ENCODE measurements at regions not wholly inside any gene's neighbourhood (a gene's known extent, or its start where the extent isn't known, plus 50 kb on each side); places are given as distances from the start of the nearest gene placed in this dataset.

- Histone ChIP-seq H3K27ac (ENCODE audit: insufficient read depth, low read length) (no peak overlapping the region), H2BK120ac (ENCODE audit: low read depth, low read length) (no peak overlapping the region), H3K36me3 (ENCODE audit: control insufficient read depth, insufficient read depth, low read length) (no peaks in the 10 kb centered on the region), H3K4ac (ENCODE audit: low read depth, low read length) (no peak overlapping the region), H3K23ac (ENCODE audit: low read depth, low read length) (no peak overlapping the region), H4K8ac (ENCODE audit: low read depth in 2 of 2, low read length in 2 of 2) (no peak overlapping the region), H3K9me3 (ENCODE audit: control insufficient read depth, insufficient read depth, low read length) (peaks cover 5% of the 10 kb centered on the region), H2AK9ac (replicated peaks; ENCODE audit: low read depth, low read length, poor library complexity) (no peak overlapping the region), H2BK15ac (ENCODE audit: low read depth, low read length) (no peak overlapping the region), H3K79me1 (ENCODE audit: low read depth in 1 of 2, low read length in 2 of 2) (no peaks in the 10 kb centered on the region), H3K14ac (replicated peaks; ENCODE audit: low read depth, low read length) (no peak overlapping the region), H3K56ac (ENCODE audit: extremely low read depth, insufficient read depth, low read length) (no peak overlapping the region), H4K91ac (ENCODE audit: insufficient read depth, low read depth, low read length) (no peak overlapping the region), H3K9ac (ENCODE audit: low read depth, low read length) (no peak overlapping the region), H2AK5ac (ENCODE audit: low read depth, low read length) (no peak overlapping the region), H3K9me1 (ENCODE audit: insufficient read depth, low read length) (no peaks in the 10 kb centered on the region), H2AFZ (replicated peaks; ENCODE audit: low read length, poor library complexity) (no peak overlapping the region), H4K20me1 (ENCODE audit: insufficient read depth, low read length) (no peaks in the 10 kb centered on the region), H3K4me1 (ENCODE audit: control insufficient read depth, insufficient read depth, low read length) (no peaks in the 10 kb centered on the region), H2BK5ac (ENCODE audit: low read depth, low read length, poor library complexity, severe bottlenecking) (no peak overlapping the region), H3K4me2 (ENCODE audit: low read depth, low read length) (no peak overlapping the region), H3K18ac (ENCODE audit: low read depth, low read length) (no peak overlapping the region), H4K5ac (ENCODE audit: low read depth, low read length) (no peak overlapping the region), H2BK20ac (ENCODE audit: low read depth, low read length) (no peak overlapping the region), H3K27me3 (ENCODE audit: control insufficient read depth, insufficient read depth, low read length) (no peaks in the 10 kb centered on the region), H3K4me3 (ENCODE audit: insufficient read depth, low read depth, low read length) (no peak overlapping the region)
- no peak for ATAC-seq (ENCODE audit: low read depth)
- in situ Hi-C loops (cut with MboI; ENCODE audit: low sequenced_read_pairs) (no loop called here), intact Hi-C loops (cut with micrococcal nuclease) (no loop called here), dilution Hi-C loops (cut with HindIII; ENCODE audit: low sequenced_read_pairs, unreplicated experiment) (no loop called here)
- WGBS, 2 experiments (ENCODE audit: extremely low coverage in 2 of 2, insufficient read length in 1 of 2), result 17% methylated on average over 1 of the region's 7 CpGs; no CpG with 5 or more reads in 1 of the 2 experiments
- BruUV-seq (replicated peaks), result no TSS peak
- TF ChIP-seq, protein P1, sequence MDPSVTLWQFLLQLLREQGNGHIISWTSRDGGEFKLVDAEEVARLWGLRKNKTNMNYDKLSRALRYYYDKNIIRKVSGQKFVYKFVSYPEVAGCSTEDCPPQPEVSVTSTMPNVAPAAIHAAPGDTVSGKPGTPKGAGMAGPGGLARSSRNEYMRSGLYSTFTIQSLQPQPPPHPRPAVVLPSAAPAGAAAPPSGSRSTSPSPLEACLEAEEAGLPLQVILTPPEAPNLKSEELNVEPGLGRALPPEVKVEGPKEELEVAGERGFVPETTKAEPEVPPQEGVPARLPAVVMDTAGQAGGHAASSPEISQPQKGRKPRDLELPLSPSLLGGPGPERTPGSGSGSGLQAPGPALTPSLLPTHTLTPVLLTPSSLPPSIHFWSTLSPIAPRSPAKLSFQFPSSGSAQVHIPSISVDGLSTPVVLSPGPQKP (IDR thresholded peaks at IDR 0.05; ENCODE audit: borderline replicate concordance, low read depth, low read length), result no peak
- no peak for TF ChIP-seq RFX5 (IDR thresholded peaks at IDR 0.05; ENCODE audit: low read depth, low read length)
- TF ChIP-seq, protein P2, sequence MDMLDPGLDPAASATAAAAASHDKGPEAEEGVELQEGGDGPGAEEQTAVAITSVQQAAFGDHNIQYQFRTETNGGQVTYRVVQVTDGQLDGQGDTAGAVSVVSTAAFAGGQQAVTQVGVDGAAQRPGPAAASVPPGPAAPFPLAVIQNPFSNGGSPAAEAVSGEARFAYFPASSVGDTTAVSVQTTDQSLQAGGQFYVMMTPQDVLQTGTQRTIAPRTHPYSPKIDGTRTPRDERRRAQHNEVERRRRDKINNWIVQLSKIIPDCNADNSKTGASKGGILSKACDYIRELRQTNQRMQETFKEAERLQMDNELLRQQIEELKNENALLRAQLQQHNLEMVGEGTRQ (IDR thresholded peaks at IDR 0.05; ENCODE audit: low read depth, low read length), result no peak
- TF ChIP-seq MXI1 (IDR thresholded peaks at IDR 0.05; ENCODE audit: borderline replicate concordance, low read depth, low read length), result no peak
- ChIA-PET CTCF (no interaction called here), POLR2A (ENCODE audit: unreplicated experiment) (no interaction called here)
- DNase-seq, result no peak
Measured at GRCh38 chr2:78780864-78781583, 244.5 kb upstream of the REG3G start.

All from IMR-90 (cell line).